ENCODE measurements at regions not wholly inside any gene's neighbourhood (a gene's known extent, or its start where the extent isn't known, plus 50 kb on each side); places are given as distances from the start of the nearest gene placed in this dataset.
"Not testable (repeated sequence)": the region's sequence is repeated elsewhere in the genome, so short reads cannot be mapped to it uniquely, and the experiment has no call there.

- peak; percentile 42 for TF ChIP-seq CTCF (IDR thresholded peaks at IDR 0.05)
- not testable (repeated sequence) for TF ChIP-seq MXI1 (IDR thresholded peaks at IDR 0.05; ENCODE audit: low read depth, low read length)
These were observed 86.7 kb downstream of the FAM72C start for GRCh38 chr1:143884932-143885574.
